HG03558 (cell line): ENCODE measurements at regions not wholly inside any gene's neighbourhood (a gene's known extent, or its start where the extent isn't known, plus 50 kb on each side); places are given as distances from the start of the nearest gene placed in this dataset.

Experiments used
- ATAC-seq: cut with Tn5 transposase; IDR thresholded peaks from one replicate; pipeline ENCODE4 v1.9.1; 2021; ENCODE audit warnings: moderate number of reproducible peaks; ENCODE audit not compliant: unreplicated experiment; ENCODE audit errors: extremely low read depth

DNA sequence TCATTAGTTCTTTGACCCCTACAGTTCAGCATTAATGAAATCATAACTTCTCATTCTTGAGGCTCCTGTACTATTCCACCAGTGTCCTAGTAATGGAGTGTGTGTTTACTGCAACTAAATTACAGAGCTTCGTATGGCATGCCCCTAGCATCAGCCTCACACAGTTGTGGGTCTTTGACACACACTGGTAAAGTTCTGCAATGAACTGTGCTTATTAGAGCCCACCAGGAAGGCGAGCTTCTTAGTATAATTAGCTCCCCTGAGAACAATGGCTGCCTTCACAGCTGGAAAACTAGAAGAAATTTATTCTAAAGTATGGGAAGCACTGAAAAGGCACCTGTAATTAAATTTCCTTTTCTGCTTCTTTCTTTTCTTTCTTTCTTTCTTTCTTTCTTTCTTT, 251.1 kb upstream of the RGS18 start:
- ATAC-seq = no peak

GRCh38 chr1:191910245-191910644, 248.0 kb upstream of the RGS18 start:
- ATAC-seq = no peak

GRCh38 chr1:191912517-191912916, 245.7 kb upstream of the RGS18 start:
- ATAC-seq = no peak

GRCh38 chr1:191913260-191913977, 244.8 kb upstream of the RGS18 start:
- ATAC-seq = no peak

GRCh38 chr1:191929383-191929782, 228.9 kb upstream of the RGS18 start:
- ATAC-seq = no peak

- no peak for ATAC-seq
These were observed 214.6 kb upstream of the RGS18 start for GRCh38 chr1:191943684-191944083.

- ATAC-seq = no peak
These were observed 204.7 kb upstream of the RGS18 start for GRCh38 chr1:191953526-191953925.

DNA sequence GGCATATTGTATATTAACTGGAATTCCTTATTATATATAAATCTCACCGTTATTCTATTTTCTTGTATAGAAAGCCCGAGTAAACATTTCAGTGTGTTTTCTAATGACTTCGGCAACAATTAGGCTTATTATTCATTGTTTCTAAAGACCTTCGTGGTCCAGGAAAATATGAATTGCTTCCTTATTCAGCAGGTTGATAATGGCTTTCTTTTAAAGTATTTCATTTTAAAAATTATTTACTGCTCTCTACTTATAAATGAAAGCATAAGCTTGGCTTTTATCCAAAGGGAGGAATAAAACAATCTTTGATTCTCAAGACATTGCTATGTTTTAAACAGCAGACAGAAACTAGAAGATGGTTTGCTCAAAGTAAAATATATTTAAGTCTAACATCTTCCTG, 198.4 kb upstream of the RGS18 start:
- no peak for ATAC-seq

DNA sequence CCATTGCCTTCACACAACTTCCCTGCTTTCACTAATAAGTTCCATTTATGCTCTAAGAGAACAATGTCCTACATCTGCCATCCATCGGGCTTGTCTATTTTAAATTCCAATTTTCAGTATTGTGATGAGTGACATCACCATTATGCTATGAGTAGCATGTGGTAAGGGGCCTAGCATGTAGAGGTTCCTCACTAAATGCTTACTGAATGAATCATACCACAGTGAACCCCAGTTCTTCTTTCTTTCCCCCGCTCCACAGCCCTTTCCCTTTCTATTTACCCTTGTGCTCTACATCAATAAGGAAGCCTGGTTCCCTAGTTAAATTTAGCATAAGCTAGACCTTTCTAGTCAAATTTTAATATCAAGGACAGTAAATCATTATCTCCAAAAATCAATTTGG, 195.0 kb upstream of the RGS18 start:
- ATAC-seq = no peak

DNA sequence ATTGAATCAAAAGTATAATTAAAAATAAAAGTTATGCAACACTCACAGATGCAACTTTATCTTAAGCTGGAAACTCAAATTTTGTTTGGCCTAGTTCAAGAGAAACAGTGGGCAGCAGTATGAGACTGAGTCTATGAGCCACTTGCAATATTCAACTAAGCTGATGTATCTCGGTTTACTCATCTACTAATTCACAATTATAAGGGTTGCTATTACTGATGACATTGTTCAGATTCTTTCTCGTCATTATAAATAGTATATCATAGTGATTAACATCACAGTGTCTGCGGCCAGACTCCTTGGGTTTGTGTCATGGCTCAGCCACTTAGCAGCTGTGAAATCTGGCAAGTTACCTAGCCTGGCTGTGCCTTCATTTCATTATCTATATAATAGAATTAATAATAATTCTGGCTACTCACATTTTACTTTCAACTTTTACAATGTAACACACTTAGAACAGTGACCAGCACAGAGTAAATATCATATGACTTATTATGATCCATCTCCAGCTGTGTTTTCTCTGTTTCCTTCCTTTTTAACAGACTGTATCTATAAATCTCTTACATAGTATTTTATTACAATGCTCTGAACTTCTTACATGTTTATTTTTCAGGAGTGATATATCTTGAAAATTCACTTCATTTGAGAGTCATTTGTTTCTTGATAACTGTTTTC, 194.3 kb upstream of the RGS18 start:
- ATAC-seq = no peak

- ATAC-seq = no peak
These were observed 189.0 kb upstream of the RGS18 start for GRCh38 chr1:191969290-191969689.

GRCh38 chr1:191970116-191970515, 188.1 kb upstream of the RGS18 start:
- no peak for ATAC-seq

- no peak for ATAC-seq
These were observed 186.8 kb upstream of the RGS18 start for GRCh38 chr1:191971447-191971846.

- no peak for ATAC-seq
These were observed 184.3 kb upstream of the RGS18 start for GRCh38 chr1:191974004-191974403.

GRCh38 chr1:191977874-191978506, 180.3 kb upstream of the RGS18 start:
- no peak for ATAC-seq

DNA sequence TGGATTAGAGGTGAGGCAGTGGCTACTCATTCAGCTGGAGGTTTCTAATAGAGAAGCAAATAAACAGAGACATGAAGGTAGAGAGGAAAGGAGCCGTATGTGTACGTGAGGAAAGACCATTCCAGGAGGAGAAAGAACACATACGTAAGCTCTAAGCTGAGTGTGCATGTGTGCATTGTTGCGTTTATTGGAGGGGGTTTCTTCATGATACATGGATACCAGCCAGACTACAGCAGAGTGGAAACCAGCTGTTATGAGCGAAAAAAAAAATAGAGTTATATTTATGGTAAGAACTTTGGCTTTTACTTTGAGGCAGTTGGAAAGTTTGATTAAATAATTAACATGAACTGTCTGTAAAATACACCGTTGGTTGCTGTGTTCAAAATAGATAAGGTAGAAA, 173.4 kb upstream of the RGS18 start:
- no peak for ATAC-seq

GRCh38 chr1:191992118-191992517, 166.1 kb upstream of the RGS18 start:
- no peak for ATAC-seq

DNA sequence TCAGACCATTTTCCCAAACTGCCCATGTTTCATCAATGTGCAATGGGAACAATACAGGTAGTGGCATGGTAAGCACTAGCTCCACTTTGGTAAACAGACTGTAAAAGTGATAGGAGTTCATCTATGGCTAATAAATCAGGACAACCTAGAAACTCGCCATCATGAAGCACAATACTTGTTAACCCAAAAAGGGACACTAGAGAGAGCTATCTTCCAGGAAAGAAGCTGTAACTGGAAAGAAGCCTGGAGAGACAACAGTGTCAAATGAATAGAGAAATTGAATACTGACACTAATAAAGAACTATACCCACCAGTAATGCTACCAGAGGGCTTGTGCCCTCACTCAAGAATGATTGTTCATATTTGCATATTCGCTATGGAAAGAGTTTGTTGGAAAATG, 164.7 kb upstream of the RGS18 start:
- no peak for ATAC-seq

- no peak for ATAC-seq
These were observed 156.2 kb upstream of the RGS18 start for GRCh38 chr1:192002063-192002462.

- ATAC-seq = no peak
These were observed 154.8 kb upstream of the RGS18 start for GRCh38 chr1:192003295-192004077.

DNA sequence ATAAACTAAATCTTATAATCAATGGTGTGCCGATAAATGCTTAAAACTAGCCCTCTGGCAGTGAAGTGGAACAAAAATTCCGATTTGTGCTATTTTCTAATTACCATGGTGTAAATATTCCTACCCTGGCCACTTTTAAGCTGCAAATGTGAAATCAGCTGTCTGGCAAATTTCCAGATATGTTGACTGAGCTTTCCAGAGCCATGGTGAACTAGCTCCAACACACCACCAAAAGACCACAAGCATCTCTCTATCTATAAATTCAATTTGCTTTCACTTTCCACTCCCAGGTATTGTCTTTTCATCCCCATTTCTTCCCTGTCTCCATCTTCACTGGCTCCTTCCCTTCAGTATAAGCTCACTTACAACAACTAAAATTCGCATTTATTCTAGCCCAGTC, 152.3 kb upstream of the RGS18 start:
- no peak for ATAC-seq
